Neural cell (in vitro differentiated cells): ENCODE measurements at regions not wholly inside any gene's neighbourhood (a gene's known extent, or its start where the extent isn't known, plus 50 kb on each side); places are given as distances from the start of the nearest gene placed in this dataset.

Experiments used
- H2AFZ ChIP-seq: fragments of 200-600, 300-800 bp; sonication (generic), shearing (Covaris generic); 2 replicates; pipeline ENCODE4 v1.6.0; 2014; ENCODE audit warnings: low read depth, mild to moderate bottlenecking, antibody characterized with exemption, low read length, moderate library complexity
- H3F3A ChIP-seq: fragments of 200-600 bp; shearing (Covaris generic); 2 replicates; pipeline ENCODE4 v1.6.1; 2016; ENCODE audit warnings: mild to moderate bottlenecking, moderate library complexity, mixed read lengths, antibody characterized with exemption, low read length; ENCODE audit not compliant: insufficient read depth, poor library complexity, severe bottlenecking
- H3K27ac ChIP-seq: fragments of 200-600, 300-800 bp; sonication (generic), shearing (Covaris generic); 2 replicates; pipeline ENCODE4 v1.5.1; 2014; ENCODE audit warnings: mild to moderate bottlenecking, low read length, moderate library complexity
- H3K27me3 ChIP-seq: fragments of 300-800, 200-600 bp; sonication (generic), shearing (Covaris generic); 2 replicates; pipeline ENCODE4 v1.6.0; 2014; ENCODE audit warnings: mild to moderate bottlenecking, low read depth, low read length, moderate library complexity; ENCODE audit not compliant: insufficient read depth
- H3K36me3 ChIP-seq: fragments of 300-800, 200-600 bp; sonication (generic), shearing (Covaris generic); 2 replicates; pipeline ENCODE4 v1.5.1; 2014; ENCODE audit warnings: mild to moderate bottlenecking, antibody characterized with exemption, low read length, moderate library complexity; ENCODE audit not compliant: insufficient read depth
- H3K4me2 ChIP-seq: fragments of 300-800, 200-600 bp; sonication (generic), shearing (Covaris generic); 2 replicates; pipeline ENCODE4 v1.6.0; 2014; ENCODE audit warnings: mild to moderate bottlenecking, low read length
- H3K4me3 ChIP-seq: fragments of 300-800, 200-600 bp; sonication (generic), shearing (Covaris generic); 2 replicates; pipeline ENCODE4 v1.5.1; 2014; ENCODE audit warnings: mild to moderate bottlenecking, low read length, moderate library complexity
- H3K79me2 ChIP-seq: fragments of 200-600 bp; shearing (Covaris generic); replicated peaks from 2 replicates; pipeline ENCODE4 v1.6.0; 2014; ENCODE audit warnings: mild to moderate bottlenecking, low read length, moderate library complexity; ENCODE audit not compliant: insufficient read depth
- H3K9ac ChIP-seq: fragments of 300-800, 200-600 bp; sonication (generic), shearing (Covaris generic); 2 replicates; pipeline ENCODE4 v1.6.1; 2016; ENCODE audit warnings: mild to moderate bottlenecking, low read length, mixed read lengths
- H3K9me2 ChIP-seq: fragments of 200-600 bp; shearing (Covaris generic); 2 replicates; pipeline ENCODE4 v1.6.1; 2016; ENCODE audit warnings: mild to moderate bottlenecking, low read length, mixed read lengths; ENCODE audit not compliant: insufficient read depth
- H3K9me3 ChIP-seq: fragments of 200-600, 300-800 bp; sonication (generic), shearing (Covaris generic); 2 replicates; pipeline ENCODE4 v1.6.1; 2016; ENCODE audit warnings: mild to moderate bottlenecking, mixed run types, low read length, moderate library complexity, mixed read lengths
- H4K20me1 ChIP-seq: fragments of 200-600 bp; shearing (Covaris generic); 2 replicates; pipeline ENCODE4 v1.6.1; 2016; ENCODE audit warnings: mild to moderate bottlenecking, mixed run types; ENCODE audit not compliant: insufficient read depth
- CTCF ChIP-seq: fragments of 450-650 bp; IDR thresholded peaks from 2 replicates; pipeline ENCODE4 v1.5.1; 2014; ENCODE audit warnings: antibody characterized with exemption, mild to moderate bottlenecking, moderate library complexity; ENCODE audit not compliant: poor library complexity, severe bottlenecking
- EZH2 ChIP-seq: fragments of 200-600, 300-800 bp; shearing (Covaris generic), sonication (generic); IDR thresholded peaks from 2 replicates; pipeline ENCODE4 v1.6.1; 2014; ENCODE audit warnings: antibody characterized with exemption, low read length, borderline replicate concordance, mild to moderate bottlenecking; ENCODE audit not compliant: insufficient read depth, poor library complexity, severe bottlenecking
- MXI1 ChIP-seq: fragments of 450-650 bp; conservative IDR thresholded peaks from 2 replicates; pipeline ENCODE4 v1.6.1; 2014; ENCODE audit warnings: antibody characterized with exemption, mild to moderate bottlenecking; ENCODE audit not compliant: poor library complexity, severe bottlenecking
- POLR2AphosphoS5 ChIP-seq: IDR thresholded peaks from 2 replicates; pipeline ENCODE4 v1.6.1; 2012
- RAD21 ChIP-seq: fragments of 450-650 bp; conservative IDR thresholded peaks from 2 replicates; pipeline ENCODE4 v1.6.1; 2014; ENCODE audit warnings: antibody characterized with exemption, mild to moderate bottlenecking, moderate library complexity
- REST ChIP-seq: IDR thresholded peaks from 2 replicates; pipeline ENCODE4 v1.6.1; 2012; ENCODE audit warnings: borderline replicate concordance
- SMC3 ChIP-seq: fragments of 450-650 bp; conservative IDR thresholded peaks from 2 replicates; pipeline ENCODE4 v1.6.1; 2014; ENCODE audit warnings: antibody characterized with exemption, mild to moderate bottlenecking, moderate library complexity; ENCODE audit not compliant: poor library complexity
- TAF1 ChIP-seq: IDR thresholded peaks from 2 replicates; pipeline ENCODE4 v1.6.1; 2012; ENCODE audit warnings: low read depth

- H3K27ac ChIP-seq, result no peak overlapping the region
- H3K9me3 ChIP-seq, result no peaks in the 10 kb centered on the region
- H3F3A ChIP-seq, result no peaks in the 10 kb centered on the region
- no peaks in the 10 kb centered on the region for H3K79me2 ChIP-seq
- TF ChIP-seq TAF1 (no peak), SMC3 (no peak), EZH2 (no peak)
- no peak overlapping the region for H3K4me3 ChIP-seq
- no peaks in the 10 kb centered on the region for H3K36me3 ChIP-seq
- H3K9ac ChIP-seq, result no peak overlapping the region
- H3K4me2 ChIP-seq, result no peak overlapping the region
- no peaks in the 10 kb centered on the region for H3K9me2 ChIP-seq
- H3K27me3 ChIP-seq, result no peaks in the 10 kb centered on the region
- no peaks in the 10 kb centered on the region for H4K20me1 ChIP-seq
- no peak overlapping the region for H2AFZ ChIP-seq
Observed at GRCh38 chr1:4056422-4056821, 156.3 kb upstream of the C1orf174 start.

DNA sequence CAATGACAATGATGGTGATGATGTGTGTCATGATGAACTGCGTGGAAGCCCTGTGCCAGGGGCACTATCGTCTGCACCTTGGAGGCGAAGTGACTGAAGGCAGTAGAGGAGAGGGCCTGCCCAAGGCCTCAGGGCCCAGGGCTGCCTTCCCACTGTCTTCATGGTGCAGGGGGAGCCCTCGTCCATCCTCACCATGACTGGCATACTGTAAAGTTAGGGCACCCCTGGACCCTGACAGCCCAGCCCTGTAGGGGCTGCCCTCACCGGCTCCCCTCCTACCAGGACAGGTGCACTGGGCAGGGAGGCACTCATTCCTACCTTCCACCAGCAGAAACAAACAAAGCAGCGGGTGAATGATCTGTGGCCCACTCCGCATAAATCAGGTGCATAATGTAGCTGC, 156.9 kb upstream of the C1orf174 start:
- Histone ChIP-seq H3F3A (no peaks in the 10 kb centered on the region), H3K27ac (no peak overlapping the region), H4K20me1 (no peaks in the 10 kb centered on the region), H3K27me3 (no peaks in the 10 kb centered on the region), H3K36me3 (no peaks in the 10 kb centered on the region), H3K4me2 (no peak overlapping the region), H2AFZ (no peak overlapping the region), H3K9ac (no peak overlapping the region), H3K4me3 (no peak overlapping the region), H3K79me2 (no peaks in the 10 kb centered on the region), H3K9me3 (no peaks in the 10 kb centered on the region), H3K9me2 (no peaks in the 10 kb centered on the region)
- TF ChIP-seq TAF1, result no peak
- TF ChIP-seq REST, result no peak
- TF ChIP-seq RAD21, result no peak
- TF ChIP-seq SMC3, result no peak
- TF ChIP-seq EZH2, result no peak
- no peak for TF ChIP-seq MXI1
- TF ChIP-seq CTCF, result no peak
- no peak for TF ChIP-seq POLR2AphosphoS5

DNA sequence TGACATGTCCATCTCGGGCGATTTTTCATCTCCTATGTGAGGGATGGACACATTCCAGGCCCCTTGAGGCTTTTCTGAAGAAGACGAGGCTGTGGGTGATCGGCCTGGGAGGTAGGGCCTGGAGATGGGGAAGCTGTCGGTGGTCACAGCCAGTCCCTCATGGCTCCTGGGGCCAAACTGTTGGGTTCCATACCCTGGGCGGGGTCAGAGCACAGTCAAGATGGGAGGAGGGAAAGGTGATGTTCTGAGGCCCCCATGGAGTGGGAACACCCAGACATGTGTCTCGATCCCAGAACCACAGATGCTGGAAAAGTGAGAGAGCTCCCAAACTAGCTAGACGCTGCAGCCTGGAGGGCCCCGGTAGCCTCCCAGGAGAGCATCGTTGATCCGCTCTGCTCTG, 157.5 kb upstream of the C1orf174 start:
- Histone ChIP-seq H3K9me2 (no peaks in the 10 kb centered on the region), H3K4me2 (no peak overlapping the region), H3K9me3 (no peaks in the 10 kb centered on the region), H3F3A (no peaks in the 10 kb centered on the region), H2AFZ (no peak overlapping the region), H3K27me3 (no peaks in the 10 kb centered on the region), H3K79me2 (no peaks in the 10 kb centered on the region), H3K4me3 (no peak overlapping the region), H3K27ac (no peak overlapping the region), H4K20me1 (no peaks in the 10 kb centered on the region), H3K36me3 (no peaks in the 10 kb centered on the region), H3K9ac (no peak overlapping the region)
- TF ChIP-seq CTCF (no peak), SMC3 (no peak), POLR2AphosphoS5 (no peak), MXI1 (no peak)
